Chondrocyte (in vitro differentiated cells): ENCODE measurements at regions not wholly inside any gene's neighbourhood (a gene's known extent, or its start where the extent isn't known, plus 50 kb on each side); places are given as distances from the start of the nearest gene placed in this dataset.
"Not testable (repeated sequence)": the region's sequence is repeated elsewhere in the genome, so short reads cannot be mapped to it uniquely, and the experiment has no call there.

Experiments used
- DNase-seq: peaks from one replicate; pipeline ENCODE4 v3.0.0; 2021; ENCODE audit warnings: mixed read lengths, low spot score
- H3K27ac Mint-ChIP-seq: one replicate; pipeline ENCODE4 v1.8.0; 2021; ENCODE audit warnings: mild to moderate bottlenecking, moderate library complexity, mixed read lengths; ENCODE audit not compliant: unreplicated experiment
- H3K27me3 Mint-ChIP-seq: 2 replicates; pipeline ENCODE4 v1.8.0; 2021; ENCODE audit warnings: low read depth, mixed read lengths
- H3K36me3 Mint-ChIP-seq: 2 replicates; pipeline ENCODE4 v1.8.0; 2021; ENCODE audit warnings: low read depth, mixed read lengths
- H3K4me1 Mint-ChIP-seq: 2 replicates; pipeline ENCODE4 v1.8.0; 2021; ENCODE audit warnings: low read depth, mild to moderate bottlenecking, mixed read lengths
- H3K4me3 Mint-ChIP-seq: one replicate; pipeline ENCODE4 v1.8.0; 2021; ENCODE audit warnings: mild to moderate bottlenecking, moderate library complexity, mixed read lengths; ENCODE audit not compliant: unreplicated experiment
- H3K9me3 Mint-ChIP-seq: 2 replicates; pipeline ENCODE4 v1.8.0; 2021; ENCODE audit warnings: low read depth, mixed read lengths
- CTCF ChIP-seq: fragments of 200-600 bp; sonication (generic); IDR thresholded peaks from 2 replicates; pipeline ENCODE4 v1.5.0; 2021; ENCODE audit warnings: antibody characterized with exemption, mild to moderate bottlenecking, moderate library complexity

GRCh38 chr14:61609191-61609843 lies 86.0 kb upstream of the HIF1A start:
- DNase-seq: no peak
- no peak for TF ChIP-seq CTCF
- no peaks in the 10 kb centered on the region for H3K36me3 Mint-ChIP-seq
- peaks cover 74% of the 10 kb centered on the region for H3K4me1 Mint-ChIP-seq
- no peaks in the 10 kb centered on the region for H3K27me3 Mint-ChIP-seq
- peak overlapping the region; percentile 91 for H3K27ac Mint-ChIP-seq
- H3K9me3 Mint-ChIP-seq: no peaks in the 10 kb centered on the region
- no peak overlapping the region for H3K4me3 Mint-ChIP-seq

- no peaks in the 10 kb centered on the region for H3K36me3 Mint-ChIP-seq
- no peaks in the 10 kb centered on the region for H3K27me3 Mint-ChIP-seq
- TF ChIP-seq CTCF: no peak
- peak overlapping the region; percentile 91 for H3K27ac Mint-ChIP-seq
- H3K9me3 Mint-ChIP-seq: no peaks in the 10 kb centered on the region
- H3K4me3 Mint-ChIP-seq: no peak overlapping the region
- no peak for DNase-seq
- peaks cover 71% of the 10 kb centered on the region for H3K4me1 Mint-ChIP-seq
These were observed 85.4 kb upstream of the HIF1A start for GRCh38 chr14:61609884-61610283.

- H3K4me3 Mint-ChIP-seq: no peak overlapping the region
- no peak for TF ChIP-seq CTCF
- H3K9me3 Mint-ChIP-seq: no peaks in the 10 kb centered on the region
- H3K4me1 Mint-ChIP-seq: peaks cover 73% of the 10 kb centered on the region
- DNase-seq: no peak
- no peaks in the 10 kb centered on the region for H3K36me3 Mint-ChIP-seq
- H3K27me3 Mint-ChIP-seq: no peaks in the 10 kb centered on the region
- peak overlapping the region; percentile 34 for H3K27ac Mint-ChIP-seq
These were observed 84.4 kb upstream of the HIF1A start for GRCh38 chr14:61610900-61611299.

DNA sequence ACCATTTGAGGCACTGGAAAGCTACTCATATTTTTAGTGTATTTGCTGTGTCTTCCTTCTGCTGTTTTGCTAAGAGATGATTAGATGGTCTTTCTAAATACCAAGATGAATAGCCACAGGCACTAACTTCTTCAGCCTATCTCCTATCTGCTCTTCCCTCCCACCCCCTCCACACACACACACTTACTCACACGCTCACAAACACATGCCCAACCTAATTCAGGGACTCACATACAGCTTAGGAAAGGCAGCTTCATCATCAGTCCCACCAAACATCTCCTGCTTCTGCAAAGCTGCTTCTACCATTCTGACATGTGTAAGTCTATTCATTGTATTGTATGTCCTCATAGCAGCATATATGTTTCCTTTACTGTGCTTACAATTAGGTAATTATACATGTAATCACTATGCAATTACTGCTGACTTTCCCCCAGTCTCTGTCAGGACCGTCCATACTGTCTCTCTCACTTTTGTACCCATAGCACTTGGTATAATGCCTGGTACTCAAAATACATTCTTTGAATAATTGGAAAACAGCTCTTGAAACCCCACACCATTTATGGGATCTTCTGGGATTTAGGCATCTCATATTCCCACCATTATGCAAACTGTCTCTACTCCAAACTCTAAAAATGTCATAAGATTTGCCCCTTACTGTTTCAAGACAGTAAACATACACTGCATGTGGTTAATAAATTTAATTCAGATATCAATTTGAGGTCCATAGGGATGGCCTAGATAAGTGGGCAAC lies 83.3 kb upstream of the HIF1A start:
- no peaks in the 10 kb centered on the region for H3K9me3 Mint-ChIP-seq
- H3K36me3 Mint-ChIP-seq: no peaks in the 10 kb centered on the region
- no peaks in the 10 kb centered on the region for H3K27me3 Mint-ChIP-seq
- no peak for TF ChIP-seq CTCF
- peaks cover 73% of the 10 kb centered on the region for H3K4me1 Mint-ChIP-seq
- H3K27ac Mint-ChIP-seq: peak overlapping the region; percentile 58
- no peak for DNase-seq
- H3K4me3 Mint-ChIP-seq: no peak overlapping the region

DNA sequence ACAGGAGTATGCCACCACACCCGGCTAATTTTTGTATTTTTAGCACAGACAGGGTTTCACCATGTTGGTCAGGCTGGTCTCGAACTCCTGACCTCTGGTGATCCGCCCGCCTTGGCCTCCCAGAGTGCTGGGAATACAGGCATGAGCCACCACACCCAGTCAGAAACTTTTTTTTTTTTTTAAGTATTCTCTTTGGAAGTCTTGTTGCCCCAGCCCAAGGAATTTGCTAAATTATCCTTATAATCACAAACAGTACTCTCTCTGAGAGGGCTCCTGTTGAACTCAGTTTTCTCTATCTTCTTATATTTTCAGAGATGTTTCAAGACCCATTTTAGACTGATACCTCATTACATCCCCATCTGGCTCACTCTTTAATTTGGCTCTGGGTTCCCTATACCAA lies 82.3 kb upstream of the HIF1A start:
- not testable (repeated sequence) for H3K36me3 Mint-ChIP-seq, H3K4me3 Mint-ChIP-seq, H3K9me3 Mint-ChIP-seq, DNase-seq, H3K27me3 Mint-ChIP-seq
- H3K4me1 Mint-ChIP-seq: peaks cover 67% of the 10 kb centered on the region
- peak overlapping the region; percentile 23 for H3K27ac Mint-ChIP-seq
